Stimulated activated CD4-positive, alpha-beta T cell treated with anti-CD3 and anti-CD28 coated beads, Interleukin-2, amount 100 ng/mL, for 24 hours (primary cell): ENCODE measurements at regions not wholly inside any gene's neighbourhood (a gene's known extent, or its start where the extent isn't known, plus 50 kb on each side); places are given as distances from the start of the nearest gene placed in this dataset.
A peak's percentile ranks its signal among the peaks of the same experiment; 100 is the strongest.
"Not testable (repeated sequence)": the region's sequence is repeated elsewhere in the genome, so short reads cannot be mapped to it uniquely, and the experiment has no call there.

Source experiments
- DNase-seq, 2 donors: peaks; one replicate each; pipeline ENCODE4 v3.0.0-alpha.2; 2020

- DNase-seq = no peak
These were observed 230.9 kb upstream of the AFF2 start for GRCh38 chrX:148269513-148269912.

DNA sequence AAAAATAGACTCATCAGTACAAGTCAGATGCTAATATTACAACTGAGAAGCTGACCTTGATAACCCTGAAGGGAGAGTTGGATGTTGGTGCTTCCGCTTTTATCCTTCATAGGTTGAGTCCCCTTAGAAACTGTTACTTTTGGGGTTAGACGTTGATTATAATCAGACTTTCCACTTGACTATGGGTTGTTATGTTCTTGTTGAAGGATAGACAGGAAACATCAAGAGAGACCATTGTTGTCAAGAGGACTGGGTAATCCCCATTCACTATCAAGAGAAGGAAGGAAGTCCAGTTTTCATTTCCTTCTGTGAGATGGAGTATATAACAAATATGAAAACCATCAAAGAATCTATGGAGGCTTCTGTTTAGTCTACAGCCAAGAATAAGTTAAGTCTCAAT, 229.9 kb upstream of the AFF2 start:
- DNase-seq = no peak

DNA sequence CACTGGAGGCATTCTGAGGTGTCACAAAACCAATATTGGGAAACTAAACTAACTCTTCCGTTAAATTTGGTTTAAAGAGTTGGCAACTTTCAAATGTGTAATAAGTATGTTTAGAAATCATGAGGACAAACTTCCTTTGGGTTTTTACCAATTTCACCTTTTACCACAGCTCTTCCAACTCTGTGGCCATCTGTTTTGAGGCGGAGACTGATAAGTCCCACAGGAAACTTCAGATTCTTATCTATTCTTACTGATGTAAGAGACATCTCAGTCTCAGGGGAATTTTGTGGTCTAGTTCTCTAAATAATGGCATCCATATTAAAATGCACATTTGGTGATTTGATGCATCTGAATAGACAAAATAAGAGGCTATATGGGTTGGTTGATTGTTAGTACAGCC, 229.2 kb upstream of the AFF2 start:
- no peak for DNase-seq

GRCh38 chrX:148281920-148282319, 218.5 kb upstream of the AFF2 start:
- no peak for DNase-seq

DNA sequence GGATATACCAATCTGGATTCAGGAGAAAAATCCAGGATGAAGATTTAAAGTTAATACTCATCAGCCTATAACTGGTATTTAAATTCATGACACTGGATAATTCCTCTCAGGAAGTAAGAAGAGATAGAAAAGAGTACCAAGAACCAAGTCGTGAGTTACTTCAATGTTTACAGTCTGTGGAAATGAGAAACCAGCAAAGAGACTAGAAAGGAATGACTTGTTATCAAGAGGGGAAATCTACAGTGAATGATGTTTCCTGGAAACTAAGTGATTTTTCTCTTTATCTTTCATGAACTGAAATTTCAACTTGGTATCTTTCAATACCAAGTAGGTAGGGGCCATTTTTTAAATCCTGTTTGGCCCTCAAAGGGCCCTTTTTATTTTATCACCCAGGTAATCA, 217.9 kb upstream of the AFF2 start:
- no peak for DNase-seq

DNA sequence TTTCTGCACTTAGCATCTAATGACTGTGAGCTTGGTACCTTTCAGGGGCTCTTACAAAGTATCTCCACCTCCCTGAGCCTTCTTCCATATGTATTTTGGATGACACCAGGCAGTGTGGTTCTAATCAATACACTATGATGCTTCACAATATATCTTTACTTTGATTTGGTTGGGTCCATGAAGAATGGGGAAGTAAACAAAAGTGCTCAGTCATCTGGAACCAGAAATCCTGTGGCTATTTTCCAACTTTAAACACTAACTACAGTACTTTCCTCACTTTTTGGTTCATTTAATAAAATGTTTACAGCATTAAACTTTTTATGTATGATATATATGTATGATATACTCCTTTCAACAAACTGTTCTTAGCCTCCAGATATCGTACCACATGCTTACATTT, 216.4 kb upstream of the AFF2 start:
- no peak for DNase-seq

DNA sequence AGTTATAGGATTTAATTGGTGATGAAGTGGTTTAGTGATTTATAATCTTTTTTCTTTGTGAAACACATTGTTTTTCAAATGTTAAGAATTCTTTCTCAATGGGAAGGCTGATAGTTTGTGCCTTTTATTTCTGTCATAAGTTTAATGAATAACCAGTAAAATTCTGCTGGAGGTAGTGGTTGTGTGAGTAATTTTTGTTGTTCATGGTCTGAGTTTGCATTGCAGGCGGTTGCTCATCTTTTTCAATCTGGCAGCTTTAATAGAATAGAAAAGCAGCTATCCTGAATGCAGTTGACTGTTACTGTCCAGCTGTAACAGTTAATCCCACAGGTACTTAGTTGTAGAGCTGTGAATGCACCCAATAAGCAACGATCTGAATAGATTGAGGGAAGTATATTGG, 215.6 kb upstream of the AFF2 start:
- DNase-seq = no peak

DNA sequence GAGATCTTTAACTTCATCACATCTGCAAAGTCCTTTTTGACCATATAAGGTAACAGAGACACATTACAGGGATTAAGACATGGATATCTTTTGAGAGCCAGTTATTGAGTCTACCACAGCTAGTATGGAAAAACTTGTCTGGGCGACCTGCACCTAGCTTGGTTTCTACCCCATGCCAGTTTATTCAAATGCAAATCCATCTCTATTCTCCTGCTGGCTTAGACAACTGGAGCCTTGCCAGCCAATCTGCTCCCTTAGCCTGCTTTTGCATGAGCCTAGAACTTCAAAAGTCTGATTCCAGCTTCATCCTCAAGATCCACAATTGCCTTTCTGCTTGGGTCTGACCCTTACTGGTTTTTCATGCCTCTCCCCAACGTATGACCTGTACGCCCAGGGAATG, 212.0 kb upstream of the AFF2 start:
- no peak for DNase-seq

- no peak for DNase-seq
These were observed 210.4 kb upstream of the AFF2 start for GRCh38 chrX:148290041-148290440.

GRCh38 chrX:148290931-148291330, 209.5 kb upstream of the AFF2 start:
- no peak for DNase-seq

- DNase-seq = no peak
These were observed 201.7 kb upstream of the AFF2 start for GRCh38 chrX:148298737-148299136.

DNA sequence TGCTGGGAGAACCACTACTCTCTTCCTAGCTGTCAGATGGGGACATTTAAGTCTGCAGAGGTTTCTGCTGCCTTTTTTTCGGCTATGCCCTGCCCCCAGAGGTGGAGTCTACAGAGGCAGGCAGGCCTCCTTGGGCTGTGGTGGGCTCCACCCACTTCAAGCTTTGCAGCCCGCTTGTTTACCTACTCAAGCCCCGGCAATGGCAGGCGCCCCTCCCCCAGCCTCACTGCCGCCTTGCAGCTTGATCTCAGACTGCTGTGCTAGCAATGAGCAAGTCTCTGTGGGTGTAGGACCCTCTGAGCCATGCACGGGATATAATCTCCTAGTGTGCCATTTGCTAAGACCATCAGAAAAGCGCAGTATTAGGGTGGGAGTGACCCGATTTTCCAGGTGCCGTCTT, 195.2 kb upstream of the AFF2 start:
- not testable (repeated sequence) for DNase-seq

- no peak for DNase-seq
These were observed 191.0 kb upstream of the AFF2 start for GRCh38 chrX:148309413-148309812.

DNA sequence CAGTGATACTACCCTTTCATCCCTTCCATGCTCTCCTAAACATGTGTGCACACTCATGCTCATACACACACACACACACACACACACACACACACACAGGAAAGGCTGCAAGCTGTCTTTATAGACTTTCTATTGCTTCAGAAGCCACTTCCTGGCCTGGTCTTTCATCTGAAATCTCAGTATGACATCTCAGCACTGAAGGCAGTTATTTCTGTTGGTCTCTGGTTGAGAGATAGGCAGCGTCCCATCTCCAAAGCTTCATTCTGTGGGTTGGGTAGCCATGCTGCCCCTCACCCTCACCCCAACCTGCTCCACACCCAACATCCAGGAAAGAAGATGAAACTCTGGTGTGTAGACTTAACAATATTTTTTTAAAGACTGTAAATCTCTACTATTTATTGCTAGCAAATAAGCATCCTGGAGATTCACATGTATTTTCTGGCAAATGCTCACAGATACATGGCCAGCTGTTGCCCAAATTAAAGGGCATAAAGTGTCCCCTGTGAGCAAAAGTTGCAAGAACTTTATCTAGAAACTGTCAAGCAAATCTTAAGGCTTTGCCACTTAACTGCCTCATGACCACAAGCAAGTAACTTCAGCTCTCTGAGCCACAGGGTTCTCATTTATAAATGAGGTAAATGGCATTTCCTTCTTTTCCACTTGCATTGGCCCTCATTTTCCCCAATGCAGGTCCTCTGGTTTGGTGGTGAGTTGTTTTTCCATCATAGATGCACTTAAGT, 189.8 kb upstream of the AFF2 start:
- peak; percentile 37 to 39 for DNase-seq

- DNase-seq = no peak
These were observed 188.9 kb upstream of the AFF2 start for GRCh38 chrX:148311544-148311943.

- no peak for DNase-seq
These were observed 185.5 kb upstream of the AFF2 start for GRCh38 chrX:148314876-148315275.

DNA sequence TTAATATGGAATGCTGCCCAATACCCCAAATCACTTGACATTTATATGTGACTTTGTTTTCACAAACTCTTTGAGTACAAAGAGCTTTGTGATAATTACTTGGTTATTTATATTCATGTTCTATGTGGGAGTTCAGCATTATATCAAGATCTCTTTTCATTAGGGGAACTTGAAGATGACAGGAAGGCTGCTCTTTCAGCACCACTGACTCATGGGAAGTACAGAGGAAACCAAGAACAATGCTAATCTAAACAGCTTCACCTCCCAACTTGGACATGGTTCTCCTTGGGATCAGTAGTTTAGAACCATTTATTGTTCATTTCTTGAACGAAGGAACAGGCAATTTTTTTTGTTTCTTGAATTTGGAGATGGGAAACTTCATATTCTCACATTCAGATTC, 184.0 kb upstream of the AFF2 start:
- DNase-seq = no peak

GRCh38 chrX:148322906-148323305, 177.5 kb upstream of the AFF2 start:
- no peak for DNase-seq

DNA sequence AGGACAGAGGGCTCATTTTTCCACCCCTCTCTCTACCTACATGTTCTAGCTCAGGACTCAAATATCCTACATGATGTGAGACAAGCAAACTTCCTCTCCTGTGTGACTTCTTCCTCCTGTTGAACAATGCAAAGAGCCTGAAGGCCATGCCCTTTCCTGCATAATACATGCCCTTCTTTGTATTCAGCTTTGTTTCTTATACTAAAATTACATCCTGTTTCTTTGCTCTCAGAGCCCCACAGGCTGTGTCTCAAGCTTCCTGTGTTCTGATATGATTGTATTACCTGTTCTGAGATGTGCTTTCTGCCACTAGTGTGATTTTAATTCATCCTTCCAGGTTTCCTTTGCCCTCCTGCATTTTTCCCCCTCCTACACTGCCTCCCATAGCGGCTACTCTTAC, 166.4 kb upstream of the AFF2 start:
- no peak for DNase-seq

DNA sequence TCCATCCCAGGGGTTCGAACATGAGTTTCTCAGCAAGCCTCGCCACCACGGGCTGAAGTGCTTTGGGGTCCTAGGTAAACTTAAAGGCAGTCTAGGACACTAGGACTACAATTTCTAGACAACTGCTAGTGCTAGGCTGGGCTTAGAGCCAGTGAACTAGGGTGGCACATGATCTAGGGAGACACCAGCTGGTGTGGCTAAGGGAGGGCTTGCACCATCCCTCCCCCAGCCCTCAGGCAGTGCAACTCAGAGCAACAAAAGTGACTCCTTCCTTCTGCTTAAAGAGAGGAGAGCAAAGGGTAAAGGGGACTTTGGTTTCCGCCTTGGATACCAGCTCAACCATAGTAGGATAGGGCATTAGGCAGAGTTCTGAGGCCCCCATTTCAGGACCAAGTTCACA, 162.5 kb upstream of the AFF2 start:
- no peak for DNase-seq

- DNase-seq = no peak
These were observed 145.5 kb upstream of the AFF2 start for GRCh38 chrX:148354916-148355315.

- no peak for DNase-seq
These were observed 138.8 kb upstream of the AFF2 start for GRCh38 chrX:148361641-148362040.

- DNase-seq = no peak
These were observed 136.8 kb upstream of the AFF2 start for GRCh38 chrX:148363471-148364235.

DNA sequence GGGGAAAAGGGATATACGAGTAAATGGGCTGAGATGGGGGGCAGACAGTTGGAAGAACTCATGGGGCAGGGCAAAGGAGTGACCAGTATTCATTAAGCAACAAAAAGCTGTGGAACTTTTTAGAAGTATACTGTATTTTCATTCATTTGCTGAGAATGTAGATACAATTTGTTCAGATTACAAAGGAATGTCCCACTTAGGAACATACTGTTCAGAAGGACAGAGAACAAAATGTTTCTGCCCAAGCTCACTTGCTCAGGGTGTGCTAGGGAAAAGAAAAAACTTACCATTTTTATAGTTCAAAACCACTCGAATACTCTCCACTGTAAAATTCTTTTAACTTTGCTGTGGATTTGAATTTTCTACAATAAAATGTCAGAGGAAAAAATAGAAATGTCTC, 135.2 kb upstream of the AFF2 start:
- no peak for DNase-seq

DNA sequence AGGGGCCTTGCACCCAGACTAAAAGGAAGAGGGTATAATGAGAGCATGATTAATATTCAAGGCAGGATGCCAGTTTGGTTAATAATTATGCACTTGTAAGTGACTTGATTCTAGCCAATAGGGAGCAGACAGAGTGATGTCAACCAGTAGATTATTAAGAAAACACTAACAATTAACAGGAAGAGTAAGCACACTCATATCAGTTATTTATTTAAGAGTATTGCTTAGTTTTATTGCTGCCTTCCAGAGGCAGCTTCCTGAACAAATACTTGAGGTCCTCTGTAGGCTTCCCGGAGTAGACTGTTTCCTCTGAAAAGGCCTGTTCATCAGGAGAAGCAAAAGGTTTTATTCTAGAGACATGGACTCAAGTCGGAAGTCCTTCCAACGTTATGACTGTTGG, 129.1 kb upstream of the AFF2 start:
- DNase-seq = no peak
